Thyroid gland (tissue), 4 donors: ENCODE measurements at regions not wholly inside any gene's neighbourhood (a gene's known extent, or its start where the extent isn't known, plus 50 kb on each side); places are given as distances from the start of the nearest gene placed in this dataset.

ENCODE experiments used
- DNase-seq, 2 donors: peaks; one replicate each; pipeline ENCODE4 v3.0.0-alpha.2; 2019
- H3K27ac ChIP-seq, 3 donors: fragments of 200-600 bp; sonication (generic); 1 replicate in 2 of 3; 2 replicates in 1 of 3; pipeline ENCODE4 v1.5.1; 2016 to 2019; ENCODE audit warnings: mild to moderate bottlenecking in 1 of 3, moderate library complexity in 1 of 3
- H3K27me3 ChIP-seq: fragments of 200-600 bp; sonication (generic); one replicate; pipeline ENCODE4 v1.5.1; 2019
- H3K36me3 ChIP-seq, 2 donors: fragments of 200-600 bp; sonication (generic); one replicate each; pipeline ENCODE4 v1.5.1; 2016 to 2019
- H3K4me1 ChIP-seq, 2 donors: fragments of 200-600 bp; sonication (generic); one replicate each; pipeline ENCODE4 v1.5.1; 2017 to 2019
- H3K4me3 ChIP-seq, 3 donors: fragments of 200-600 bp; sonication (generic); replicated peaks in 1 of 3; 1 replicate in 2 of 3; 2 replicates in 1 of 3; pipeline ENCODE4 v1.5.1; 2016; ENCODE audit warnings: mild to moderate bottlenecking in 1 of 3
- H3K9me3 ChIP-seq: fragments of 200-600 bp; sonication (generic); one replicate; pipeline ENCODE4 v1.5.1; 2017
- CTCF ChIP-seq, 6 experiments: fragments of 200-600 bp in 3 of 6; fragments of 450-650 bp in 3 of 6; sonication (generic) in 3 of 6; IDR thresholded peaks; one replicate each; pipeline ENCODE4 v1.5.1; 2016 to 2019; ENCODE audit warnings: antibody characterized with exemption in 6 of 6, mild to moderate bottlenecking in 2 of 6, inconsistent platforms in 1 of 6, moderate library complexity in 1 of 6
- POLR2A ChIP-seq, 2 donors: fragments of 450-650 bp; IDR thresholded peaks; one replicate each; pipeline ENCODE4 v1.6.1; 2017; ENCODE audit warnings: antibody characterized with exemption in 2 of 2, mild to moderate bottlenecking in 2 of 2, moderate library complexity in 1 of 2
- WGBS, 2 donors: methylation state at CpG; one replicate each; pipeline ENCODE4 v1.1.5; 2017; 5-methylcytosine and 5-hydroxymethylcytosine counted together
- intact Hi-C: fragments of 100-400 bp; cut with DNase I; formaldehyde crosslinking; loops from one replicate; pipeline ENCODE4 v1.15.1; 2023

- DNase-seq, result no peak
- TF ChIP-seq POLR2A (IDR thresholded peaks at IDR 0.05), result no peak
- TF ChIP-seq CTCF (IDR thresholded peaks at IDR 0.05), result no peak
- no peaks in the 10 kb centered on the region for H3K27me3 ChIP-seq
- no peaks in the 10 kb centered on the region for H3K36me3 ChIP-seq
- H3K9me3 ChIP-seq, result no peaks in the 10 kb centered on the region
- intact Hi-C loops, result no loop called here
- WGBS, 2 donors, result 94 to 97% methylated on average over 6 to 7 of the region's 7 CpGs
- H3K27ac ChIP-seq, result no peak overlapping the region
- no peak overlapping the region for H3K4me3 ChIP-seq
- peaks cover 0 to under 1% of the 10 kb centered on the region in 2 donors for H3K4me1 ChIP-seq
These were observed 100.9 kb upstream of the ATP6AP2 start for GRCh38 chrX:40479777-40480318.

- TF ChIP-seq CTCF (IDR thresholded peaks at IDR 0.05) (no peak), POLR2A (IDR thresholded peaks at IDR 0.05) (no peak)
- DNase-seq, result no peak
- no peaks in the 10 kb centered on the region for H3K36me3 ChIP-seq
- 85 to 100% methylated on average over 2 of the region's 2 CpGs for WGBS, 2 donors
- no peaks in the 10 kb centered on the region for H3K27me3 ChIP-seq
- H3K27ac ChIP-seq, result no peak overlapping the region
- H3K9me3 ChIP-seq, result no peaks in the 10 kb centered on the region
- no peak overlapping the region for H3K4me3 ChIP-seq
- H3K4me1 ChIP-seq, result peaks cover 0 to 4% of the 10 kb centered on the region in 2 donors
- intact Hi-C loops, result no loop called here
These were observed 102.2 kb upstream of the ATP6AP2 start for GRCh38 chrX:40478474-40479065.

GRCh38 chrX:40476958-40477357, 103.8 kb upstream of the ATP6AP2 start:
- H3K27ac ChIP-seq, result no peak overlapping the region
- TF ChIP-seq CTCF (IDR thresholded peaks at IDR 0.05) (no peak), POLR2A (IDR thresholded peaks at IDR 0.05) (no peak)
- DNase-seq, result no peak
- 87 to 90% methylated on average over 7 of the region's 7 CpGs for WGBS, 2 donors
- H3K9me3 ChIP-seq, result no peaks in the 10 kb centered on the region
- H3K27me3 ChIP-seq, result no peaks in the 10 kb centered on the region
- H3K36me3 ChIP-seq, result no peaks in the 10 kb centered on the region
- intact Hi-C loops, result no loop called here
- no peak overlapping the region for H3K4me3 ChIP-seq
- peaks cover 0 to 4% of the 10 kb centered on the region in 2 donors for H3K4me1 ChIP-seq

- no peaks in the 10 kb centered on the region for H3K9me3 ChIP-seq
- no peaks in the 10 kb centered on the region for H3K27me3 ChIP-seq
- no peaks in the 10 kb centered on the region for H3K36me3 ChIP-seq
- no peak overlapping the region for H3K4me3 ChIP-seq
- peaks cover 0 to 4% of the 10 kb centered on the region in 2 donors for H3K4me1 ChIP-seq
- no peak overlapping the region for H3K27ac ChIP-seq
- intact Hi-C loops, result no loop called here
- WGBS, 2 donors, result 85% methylated on average over 4 of the region's 9 CpGs; no CpG with 5 or more reads in 1 of the 2 donors
- DNase-seq, result no peak
- TF ChIP-seq POLR2A (IDR thresholded peaks at IDR 0.05) (no peak), CTCF (IDR thresholded peaks at IDR 0.05) (no peak)
These were observed 106.1 kb upstream of the ATP6AP2 start for GRCh38 chrX:40474645-40475044.

GRCh38 chrX:40474205-40474626, 106.6 kb upstream of the ATP6AP2 start:
- no peaks in the 10 kb centered on the region for H3K27me3 ChIP-seq
- intact Hi-C loops, result no loop called here
- peaks cover 0 to 4% of the 10 kb centered on the region in 2 donors for H3K4me1 ChIP-seq
- DNase-seq, result peak; percentile 39 to 55
- H3K27ac ChIP-seq, result no peak overlapping the region
- H3K4me3 ChIP-seq, result no peak overlapping the region
- no CpG with 5 or more reads among the region's 14 CpGs for WGBS, 2 donors
- no peaks in the 10 kb centered on the region for H3K36me3 ChIP-seq
- no peaks in the 10 kb centered on the region for H3K9me3 ChIP-seq
- no peak for TF ChIP-seq CTCF (IDR thresholded peaks at IDR 0.05)
- no peak for TF ChIP-seq POLR2A (IDR thresholded peaks at IDR 0.05)
